Endothelial cell of umbilical vein (primary cell): ENCODE measurements at regions not wholly inside any gene's neighbourhood (a gene's known extent, or its start where the extent isn't known, plus 50 kb on each side); places are given as distances from the start of the nearest gene placed in this dataset.

ENCODE experiments used
- MAX ChIP-seq: IDR thresholded peaks from 2 replicates; pipeline ENCODE4 v1.6.1; 2011; ENCODE audit not compliant: insufficient read depth, insufficient read length
- TF ChIP-seq, protein P1 (sequence below), 2 donors: IDR thresholded peaks; 1 replicate in 1 of 2; 2 replicates in 1 of 2; pipeline ENCODE4 v1.5.1; 2011; ENCODE audit warnings: low read length in 2 of 2, mild to moderate bottlenecking in 2 of 2, moderate library complexity in 2 of 2, control low read depth in 1 of 2, inconsistent platforms in 1 of 2, low read depth in 1 of 2; ENCODE audit not compliant: insufficient read depth in 1 of 2; ENCODE audit errors: extremely low read depth in 1 of 2

- TF ChIP-seq, protein P1, sequence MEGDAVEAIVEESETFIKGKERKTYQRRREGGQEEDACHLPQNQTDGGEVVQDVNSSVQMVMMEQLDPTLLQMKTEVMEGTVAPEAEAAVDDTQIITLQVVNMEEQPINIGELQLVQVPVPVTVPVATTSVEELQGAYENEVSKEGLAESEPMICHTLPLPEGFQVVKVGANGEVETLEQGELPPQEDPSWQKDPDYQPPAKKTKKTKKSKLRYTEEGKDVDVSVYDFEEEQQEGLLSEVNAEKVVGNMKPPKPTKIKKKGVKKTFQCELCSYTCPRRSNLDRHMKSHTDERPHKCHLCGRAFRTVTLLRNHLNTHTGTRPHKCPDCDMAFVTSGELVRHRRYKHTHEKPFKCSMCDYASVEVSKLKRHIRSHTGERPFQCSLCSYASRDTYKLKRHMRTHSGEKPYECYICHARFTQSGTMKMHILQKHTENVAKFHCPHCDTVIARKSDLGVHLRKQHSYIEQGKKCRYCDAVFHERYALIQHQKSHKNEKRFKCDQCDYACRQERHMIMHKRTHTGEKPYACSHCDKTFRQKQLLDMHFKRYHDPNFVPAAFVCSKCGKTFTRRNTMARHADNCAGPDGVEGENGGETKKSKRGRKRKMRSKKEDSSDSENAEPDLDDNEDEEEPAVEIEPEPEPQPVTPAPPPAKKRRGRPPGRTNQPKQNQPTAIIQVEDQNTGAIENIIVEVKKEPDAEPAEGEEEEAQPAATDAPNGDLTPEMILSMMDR (IDR thresholded peaks at IDR 0.05; ENCODE audit: extremely low read depth in 1 of 2, insufficient read depth in 1 of 2, low read depth in 1 of 2, low read length in 2 of 2), result no peak
- no peak for TF ChIP-seq MAX
Measured at GRCh38 chrY:7888506-7888905, 977.0 kb upstream of the AMELY start.
